Keratinocyte (primary cell): ENCODE measurements at regions not wholly inside any gene's neighbourhood (a gene's known extent, or its start where the extent isn't known, plus 50 kb on each side); places are given as distances from the start of the nearest gene placed in this dataset.

ENCODE experiments used
- CTCF ChIP-seq, 3 experiments: IDR thresholded peaks in 1 of 3; conservative IDR thresholded peaks in 1 of 3; optimal IDR thresholded peaks in 1 of 3; 2 replicates in 2 of 3; 3 replicates in 1 of 3; pipeline versions ENCODE3 to v1.5.1; 2011; ENCODE audit warnings: low read length in 3 of 3, mild to moderate bottlenecking in 3 of 3, moderate library complexity in 2 of 3, control low read depth in 1 of 3, inconsistent platforms in 1 of 3; ENCODE audit not compliant: insufficient read depth in 2 of 3; ENCODE audit errors: extremely low read depth in 1 of 3
- EZH2 ChIP-seq: IDR thresholded peaks from one replicate; pipeline ENCODE4 v1.6.1; 2012; ENCODE audit warnings: inconsistent platforms, mild to moderate bottlenecking, low read length, moderate library complexity

GRCh38 chr11:33620423-33621171, 80.0 kb downstream of the C11orf91 start:
- TF ChIP-seq CTCF (optimal IDR thresholded peaks at IDR 0.05 in 1 of 3, IDR thresholded peaks at IDR 0.05 in 1 of 3, conservative IDR thresholded peaks at IDR 0.05 in 1 of 3; ENCODE audit: extremely low read depth in 1 of 3, insufficient read depth in 2 of 3, low read length in 3 of 3) (no peak), EZH2 (no peak)
